HG03354 (cell line): ENCODE measurements at regions not wholly inside any gene's neighbourhood (a gene's known extent, or its start where the extent isn't known, plus 50 kb on each side); places are given as distances from the start of the nearest gene placed in this dataset.

Experiments used
- ATAC-seq: cut with Tn5 transposase; IDR thresholded peaks from one replicate; pipeline ENCODE4 v1.9.1; 2021; ENCODE audit warnings: mild to moderate bottlenecking; ENCODE audit not compliant: unreplicated experiment, poor library complexity, severe bottlenecking

- no peak for ATAC-seq
Measured at GRCh38 chr19:31626941-31627340, 277.7 kb upstream of the TSHZ3 start.

- no peak for ATAC-seq
Measured at GRCh38 chr19:31627620-31628365, 278.6 kb upstream of the TSHZ3 start.

GRCh38 chr19:31629579-31630363 lies 280.5 kb upstream of the TSHZ3 start:
- no peak for ATAC-seq

- ATAC-seq = no peak
Measured at GRCh38 chr19:31633014-31633413, 283.8 kb upstream of the TSHZ3 start.

- ATAC-seq = no peak
Measured at GRCh38 chr19:31639306-31639705, 290.1 kb upstream of the TSHZ3 start.

- no peak for ATAC-seq
Measured at GRCh38 chr19:31641591-31641990, 292.4 kb upstream of the TSHZ3 start.

GRCh38 chr19:31648347-31648746 lies 299.1 kb upstream of the TSHZ3 start:
- no peak for ATAC-seq

GRCh38 chr19:31656507-31656906 lies 307.3 kb upstream of the TSHZ3 start:
- ATAC-seq = no peak

GRCh38 chr19:31658993-31659896 lies 310.0 kb upstream of the TSHZ3 start:
- no peak for ATAC-seq

GRCh38 chr19:31659897-31660210 lies 310.6 kb upstream of the TSHZ3 start:
- ATAC-seq = no peak

GRCh38 chr19:31664096-31664495 lies 314.9 kb upstream of the TSHZ3 start:
- ATAC-seq = no peak

GRCh38 chr19:31664997-31665396 lies 315.8 kb upstream of the TSHZ3 start:
- no peak for ATAC-seq

- ATAC-seq = no peak
Measured at GRCh38 chr19:31666126-31666525, 316.9 kb upstream of the TSHZ3 start.

- no peak for ATAC-seq
Measured at GRCh38 chr19:31667106-31667505, 317.9 kb upstream of the TSHZ3 start.

GRCh38 chr19:31668921-31669320 lies 319.7 kb upstream of the TSHZ3 start:
- no peak for ATAC-seq

- no peak for ATAC-seq
Measured at GRCh38 chr19:31670931-31671330, 321.7 kb upstream of the TSHZ3 start.

- no peak for ATAC-seq
Measured at GRCh38 chr19:31671411-31672035, 322.3 kb upstream of the TSHZ3 start.

GRCh38 chr19:31674503-31675192 lies 325.4 kb upstream of the TSHZ3 start:
- no peak for ATAC-seq

GRCh38 chr19:31675193-31675913 lies 326.1 kb upstream of the TSHZ3 start:
- no peak for ATAC-seq
